ENCODE measurements at regions not wholly inside any gene's neighbourhood (a gene's known extent, or its start where the extent isn't known, plus 50 kb on each side); places are given as distances from the start of the nearest gene placed in this dataset.

DNA sequence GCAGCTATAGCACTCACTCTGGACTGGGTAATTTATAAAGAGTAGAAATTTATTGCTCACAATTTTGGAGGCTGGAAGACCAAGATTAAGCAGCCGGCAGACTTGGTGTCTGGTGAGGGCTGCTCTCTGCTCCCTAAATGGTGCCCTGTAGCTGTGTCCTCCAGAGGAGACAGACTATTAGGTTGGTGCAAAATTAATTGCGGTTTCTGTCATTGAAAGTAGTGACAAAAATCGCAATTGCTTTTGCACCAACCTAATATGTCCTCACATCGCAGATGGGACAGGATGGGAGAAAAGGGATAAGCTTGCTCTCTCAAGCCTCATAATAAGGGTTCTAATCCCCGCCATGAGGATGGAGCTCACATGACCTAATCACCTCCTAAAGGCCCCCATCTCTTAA is 258.1 kb upstream of the VCX3A start:
- no peaks in the 10 kb centered on the region for H4K20me1 ChIP-seq (ENCODE audit: control insufficient read depth, insufficient read depth, low read length, poor library complexity, severe bottlenecking)
- H3K9me3 ChIP-seq (ENCODE audit: control extremely low read depth in 1 of 3, control insufficient read depth in 2 of 3, insufficient read depth in 1 of 3, low read length in 2 of 3) = no peaks in the 10 kb centered on the region
- POLR2A ChIA-PET = no interaction called here
- H3K27me3 ChIP-seq (replicated peaks in 1 of 4; ENCODE audit: control extremely low read depth in 1 of 4, control insufficient read depth in 3 of 4, insufficient read depth in 4 of 4, low read length in 3 of 4) = no peaks in the 10 kb centered on the region
- no peaks in the 10 kb centered on the region for H3K4me1 ChIP-seq (ENCODE audit: control insufficient read depth in 2 of 2, insufficient read depth in 2 of 2, low read length in 2 of 2)
- no peak overlapping the region for H3K4me2 ChIP-seq (replicated peaks; ENCODE audit: low read depth, low read length, poor library complexity, severe bottlenecking)
- H3K27me3 Mint-ChIP-seq = no peaks in the 10 kb centered on the region
- ATAC-seq (ENCODE audit: low read depth) (no peak), DNase-seq (no peak)
- H3K9ac ChIP-seq (ENCODE audit: low read length) = no peak overlapping the region
- TF ChIP-seq EZH2 (IDR thresholded peaks at IDR 0.05; ENCODE audit: borderline replicate concordance, insufficient read depth, low read depth, low read length, poor library complexity, severe bottlenecking) = no peak
- TF ChIP-seq, protein P1, sequence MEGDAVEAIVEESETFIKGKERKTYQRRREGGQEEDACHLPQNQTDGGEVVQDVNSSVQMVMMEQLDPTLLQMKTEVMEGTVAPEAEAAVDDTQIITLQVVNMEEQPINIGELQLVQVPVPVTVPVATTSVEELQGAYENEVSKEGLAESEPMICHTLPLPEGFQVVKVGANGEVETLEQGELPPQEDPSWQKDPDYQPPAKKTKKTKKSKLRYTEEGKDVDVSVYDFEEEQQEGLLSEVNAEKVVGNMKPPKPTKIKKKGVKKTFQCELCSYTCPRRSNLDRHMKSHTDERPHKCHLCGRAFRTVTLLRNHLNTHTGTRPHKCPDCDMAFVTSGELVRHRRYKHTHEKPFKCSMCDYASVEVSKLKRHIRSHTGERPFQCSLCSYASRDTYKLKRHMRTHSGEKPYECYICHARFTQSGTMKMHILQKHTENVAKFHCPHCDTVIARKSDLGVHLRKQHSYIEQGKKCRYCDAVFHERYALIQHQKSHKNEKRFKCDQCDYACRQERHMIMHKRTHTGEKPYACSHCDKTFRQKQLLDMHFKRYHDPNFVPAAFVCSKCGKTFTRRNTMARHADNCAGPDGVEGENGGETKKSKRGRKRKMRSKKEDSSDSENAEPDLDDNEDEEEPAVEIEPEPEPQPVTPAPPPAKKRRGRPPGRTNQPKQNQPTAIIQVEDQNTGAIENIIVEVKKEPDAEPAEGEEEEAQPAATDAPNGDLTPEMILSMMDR (IDR thresholded peaks at IDR 0.05) = no peak
- H3K27ac ChIP-seq (ENCODE audit: low read length in 2 of 2) = no peak overlapping the region
- H3K4me3 ChIP-seq (ENCODE audit: control extremely low read depth in 1 of 5, extremely low read depth in 1 of 5, insufficient read depth in 1 of 5, low read depth in 2 of 5, low read length in 4 of 5) = no peak overlapping the region
- no peaks in the 10 kb centered on the region for H3K4me1 Mint-ChIP-seq
- no peak overlapping the region for H2AFZ ChIP-seq (ENCODE audit: insufficient read depth, low read depth, low read length, poor library complexity, severe bottlenecking)
- no peaks in the 10 kb centered on the region for H3K36me3 ChIP-seq (replicated peaks in 1 of 2; ENCODE audit: control extremely low read depth in 1 of 2, control insufficient read depth in 1 of 2, extremely low read depth in 1 of 2, insufficient read depth in 2 of 2, low read length in 1 of 2)
- WGBS (ENCODE audit: insufficient coverage) = no CpG with 5 or more reads among the region's 5 CpGs
- CTCF ChIA-PET = no interaction called here
- intact Hi-C loops (cut with micrococcal nuclease) = no loop called here
- no peak overlapping the region for H3K27ac Mint-ChIP-seq
- H3K79me2 ChIP-seq (ENCODE audit: control insufficient read depth, insufficient read depth, low read length) = no peaks in the 10 kb centered on the region
- H3K4me3 Mint-ChIP-seq = no peak overlapping the region
- no peaks in the 10 kb centered on the region for H3K9me3 Mint-ChIP-seq (ENCODE audit: insufficient read depth)

DNA sequence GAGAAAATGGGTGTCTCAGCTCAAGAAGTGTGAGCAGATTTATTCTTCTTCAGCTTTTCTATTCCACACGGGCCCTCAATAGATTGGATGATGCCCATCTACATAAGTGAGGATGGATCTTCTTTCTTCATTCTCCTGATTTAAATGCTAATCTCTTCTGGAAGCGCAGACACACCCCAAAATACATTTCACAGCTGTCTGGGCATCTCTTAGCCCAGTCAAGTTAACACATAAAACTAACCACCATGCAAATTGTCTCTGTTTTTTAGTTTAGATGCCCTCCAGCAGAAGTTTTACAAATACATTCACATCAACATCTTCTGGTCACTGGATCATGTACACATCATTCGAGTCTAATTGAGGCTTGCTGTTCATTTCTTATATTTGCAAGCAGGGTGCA is 249.0 kb upstream of the VCX3A start:
- intact Hi-C loops (cut with micrococcal nuclease) = no loop called here
- no peak overlapping the region for H3K4me2 ChIP-seq (replicated peaks; ENCODE audit: low read depth, low read length, poor library complexity, severe bottlenecking)
- no peak for ATAC-seq (ENCODE audit: low read depth)
- H3K9ac ChIP-seq (ENCODE audit: low read length) = no peak overlapping the region
- ChIA-PET POLR2A (no interaction called here), CTCF (no interaction called here)
- no peaks in the 10 kb centered on the region for H3K27me3 Mint-ChIP-seq
- no peak overlapping the region for H3K27ac ChIP-seq (ENCODE audit: low read length in 2 of 2)
- H3K27me3 ChIP-seq (replicated peaks in 1 of 4; ENCODE audit: control extremely low read depth in 1 of 4, control insufficient read depth in 3 of 4, insufficient read depth in 4 of 4, low read length in 3 of 4) = no peaks in the 10 kb centered on the region
- no peaks in the 10 kb centered on the region for H3K4me1 ChIP-seq (ENCODE audit: control insufficient read depth in 2 of 2, insufficient read depth in 2 of 2, low read length in 2 of 2)
- H3K9me3 Mint-ChIP-seq (ENCODE audit: insufficient read depth) = no peaks in the 10 kb centered on the region
- H3K27ac Mint-ChIP-seq = no peak overlapping the region
- TF ChIP-seq EZH2 (IDR thresholded peaks at IDR 0.05; ENCODE audit: borderline replicate concordance, insufficient read depth, low read depth, low read length, poor library complexity, severe bottlenecking) = no peak
- TF ChIP-seq, protein P1 (IDR thresholded peaks at IDR 0.05) = no peak
- H3K4me3 ChIP-seq (ENCODE audit: control extremely low read depth in 1 of 5, extremely low read depth in 1 of 5, insufficient read depth in 1 of 5, low read depth in 2 of 5, low read length in 4 of 5) = no peak overlapping the region
- no peaks in the 10 kb centered on the region for H3K9me3 ChIP-seq (ENCODE audit: control extremely low read depth in 1 of 3, control insufficient read depth in 2 of 3, insufficient read depth in 1 of 3, low read length in 2 of 3)
- H3K36me3 ChIP-seq (replicated peaks in 1 of 2; ENCODE audit: control extremely low read depth in 1 of 2, control insufficient read depth in 1 of 2, extremely low read depth in 1 of 2, insufficient read depth in 2 of 2, low read length in 1 of 2) = no peaks in the 10 kb centered on the region
- no peak overlapping the region for H3K4me3 Mint-ChIP-seq
- H2AFZ ChIP-seq (ENCODE audit: insufficient read depth, low read depth, low read length, poor library complexity, severe bottlenecking) = no peak overlapping the region
- no peaks in the 10 kb centered on the region for H3K4me1 Mint-ChIP-seq
- WGBS (ENCODE audit: insufficient coverage) = no CpG with 5 or more reads among the region's 3 CpGs
- DNase-seq = no peak
- H4K20me1 ChIP-seq (ENCODE audit: control insufficient read depth, insufficient read depth, low read length, poor library complexity, severe bottlenecking) = no peaks in the 10 kb centered on the region
- H3K79me2 ChIP-seq (ENCODE audit: control insufficient read depth, insufficient read depth, low read length) = no peaks in the 10 kb centered on the region

All from B cell (primary cell).